ENCODE measurements at regions not wholly inside any gene's neighbourhood (a gene's known extent, or its start where the extent isn't known, plus 50 kb on each side); places are given as distances from the start of the nearest gene placed in this dataset.

DNA sequence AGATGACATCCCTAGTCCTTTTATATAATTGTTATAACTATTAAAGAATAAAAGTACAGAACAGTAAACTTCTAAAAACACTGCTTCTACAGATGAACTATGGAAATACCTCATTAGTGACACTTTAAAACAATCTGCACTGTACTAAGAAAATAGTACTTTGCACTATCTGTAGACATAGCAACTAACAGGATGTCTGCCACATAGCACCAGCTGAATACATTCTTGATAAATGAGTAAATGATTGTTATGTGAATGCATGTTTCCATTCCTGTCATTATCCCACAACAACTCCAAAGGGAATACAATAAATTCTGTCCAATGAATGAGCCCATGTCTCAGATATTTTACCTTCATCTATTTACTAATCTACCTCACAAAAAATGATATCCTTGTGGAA lies 115.3 kb upstream of the SLC35G4 start:
- H3K9me3 ChIP-seq (ENCODE audit: control insufficient read depth, insufficient read depth, low read depth, low read length), result no peaks in the 10 kb centered on the region
- no peak overlapping the region for H2AFZ ChIP-seq (ENCODE audit: low read length)
- no peak overlapping the region for H3K4me3 ChIP-seq (replicated peaks in 1 of 4; ENCODE audit: control extremely low read depth in 1 of 4, insufficient read depth in 1 of 4, low read depth in 3 of 4, low read length in 4 of 4)
- peaks cover 4% of the 10 kb centered on the region for H3K4me1 ChIP-seq (ENCODE audit: control insufficient read depth, extremely low read depth, insufficient read depth, low read length)
- no peaks in the 10 kb centered on the region for H4K20me1 ChIP-seq (ENCODE audit: control insufficient read depth, extremely low read depth, insufficient read depth, low read length)
- no peaks in the 10 kb centered on the region for H3K36me3 ChIP-seq (ENCODE audit: control insufficient read depth, insufficient read depth, low read length)
- no peaks in the 10 kb centered on the region for H3K79me2 ChIP-seq (ENCODE audit: control insufficient read depth, insufficient read depth, low read length)
- no peak overlapping the region for H3K27ac ChIP-seq (ENCODE audit: insufficient read depth, low read length)
- no peak overlapping the region for H3K4me2 ChIP-seq (ENCODE audit: extremely low read depth, insufficient read depth, low read length)
- DNase-seq (ENCODE audit: low read depth in 2 of 2), result peak in 1 of 2 donors; percentile 69
- no peak for TF ChIP-seq CTCF (conservative IDR thresholded peaks at IDR 0.05 in 1 of 2, IDR thresholded peaks at IDR 0.05 in 1 of 2; ENCODE audit: low read depth in 1 of 2, low read length in 2 of 2)
- H3K9ac ChIP-seq (ENCODE audit: insufficient read depth, low read length), result no peak overlapping the region
- no peaks in the 10 kb centered on the region for H3K27me3 ChIP-seq (ENCODE audit: control insufficient read depth, insufficient read depth, low read length)

DNA sequence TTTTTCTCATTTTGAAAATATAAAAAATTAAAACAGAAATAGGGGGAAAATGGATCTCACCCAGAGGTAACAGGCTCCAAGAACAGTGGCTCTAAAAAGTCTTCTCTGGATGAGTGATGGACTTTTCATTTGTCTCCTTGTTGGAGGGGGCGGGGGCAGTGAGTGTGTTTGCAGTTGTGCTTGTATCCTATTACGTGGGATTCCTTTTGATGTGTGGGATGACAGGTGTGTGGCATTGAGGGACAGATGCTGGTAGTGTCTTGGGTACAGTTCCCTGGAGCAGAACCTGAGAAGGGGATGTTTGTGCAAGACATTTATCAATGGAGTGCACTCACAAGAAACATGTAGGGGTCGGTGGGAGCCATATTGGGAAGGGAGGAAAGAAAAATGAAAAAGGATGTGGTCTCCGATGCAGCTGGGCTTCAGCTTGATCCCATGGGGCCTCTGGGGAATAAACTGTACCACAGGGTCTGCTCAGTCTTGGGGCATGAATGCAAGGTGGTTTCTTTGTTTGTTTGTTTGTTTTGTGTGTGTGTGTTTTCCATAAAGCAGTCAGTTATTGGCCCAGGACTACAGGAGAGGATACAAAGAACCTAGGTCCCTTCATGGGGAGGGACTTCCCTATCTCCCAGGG lies 120.0 kb upstream of the SLC35G4 start:
- Histone ChIP-seq H3K4me1 (ENCODE audit: control insufficient read depth, extremely low read depth, insufficient read depth, low read length) (no peaks in the 10 kb centered on the region), H3K27ac (ENCODE audit: insufficient read depth, low read length) (no peak overlapping the region), H3K4me3 (replicated peaks in 1 of 4; ENCODE audit: control extremely low read depth in 1 of 4, insufficient read depth in 1 of 4, low read depth in 3 of 4, low read length in 4 of 4) (no peak overlapping the region), H3K79me2 (ENCODE audit: control insufficient read depth, insufficient read depth, low read length) (no peaks in the 10 kb centered on the region), H4K20me1 (ENCODE audit: control insufficient read depth, extremely low read depth, insufficient read depth, low read length) (no peaks in the 10 kb centered on the region), H3K9me3 (ENCODE audit: control insufficient read depth, insufficient read depth, low read depth, low read length) (no peaks in the 10 kb centered on the region), H3K36me3 (ENCODE audit: control insufficient read depth, insufficient read depth, low read length) (no peaks in the 10 kb centered on the region), H3K9ac (ENCODE audit: insufficient read depth, low read length) (no peak overlapping the region), H3K4me2 (ENCODE audit: extremely low read depth, insufficient read depth, low read length) (no peak overlapping the region), H3K27me3 (ENCODE audit: control insufficient read depth, insufficient read depth, low read length) (no peaks in the 10 kb centered on the region), H2AFZ (ENCODE audit: low read length) (no peak overlapping the region)
- DNase-seq (ENCODE audit: low read depth in 2 of 2), result no peak
- no peak for TF ChIP-seq CTCF (conservative IDR thresholded peaks at IDR 0.05 in 1 of 2, IDR thresholded peaks at IDR 0.05 in 1 of 2; ENCODE audit: low read depth in 1 of 2, low read length in 2 of 2)

- Histone ChIP-seq H2AFZ (ENCODE audit: low read length) (no peak overlapping the region), H3K9ac (ENCODE audit: insufficient read depth, low read length) (no peak overlapping the region), H3K36me3 (ENCODE audit: control insufficient read depth, insufficient read depth, low read length) (no peaks in the 10 kb centered on the region), H3K79me2 (ENCODE audit: control insufficient read depth, insufficient read depth, low read length) (no peaks in the 10 kb centered on the region), H4K20me1 (ENCODE audit: control insufficient read depth, extremely low read depth, insufficient read depth, low read length) (no peaks in the 10 kb centered on the region), H3K27ac (ENCODE audit: insufficient read depth, low read length) (no peak overlapping the region), H3K9me3 (ENCODE audit: control insufficient read depth, insufficient read depth, low read depth, low read length) (no peaks in the 10 kb centered on the region), H3K27me3 (ENCODE audit: control insufficient read depth, insufficient read depth, low read length) (no peaks in the 10 kb centered on the region), H3K4me1 (ENCODE audit: control insufficient read depth, extremely low read depth, insufficient read depth, low read length) (no peaks in the 10 kb centered on the region), H3K4me2 (ENCODE audit: extremely low read depth, insufficient read depth, low read length) (no peak overlapping the region), H3K4me3 (replicated peaks in 1 of 4; ENCODE audit: control extremely low read depth in 1 of 4, insufficient read depth in 1 of 4, low read depth in 3 of 4, low read length in 4 of 4) (no peak overlapping the region)
- TF ChIP-seq EZH2 (IDR thresholded peaks at IDR 0.05; ENCODE audit: low read length, missing control alignments) (no peak), CTCF (conservative IDR thresholded peaks at IDR 0.05 in 1 of 2, IDR thresholded peaks at IDR 0.05 in 1 of 2; ENCODE audit: low read depth in 1 of 2, low read length in 2 of 2) (no peak)
- peak; percentile 19 to 56 for DNase-seq (ENCODE audit: low read depth in 2 of 2)
Measured at GRCh38 chr18:11488175-11488574, 121.2 kb upstream of the SLC35G4 start.
